Embryonic facial prominence (tissue), 1 donor: ENCODE measurements at regions not wholly inside any gene's neighbourhood (a gene's known extent, or its start where the extent isn't known, plus 50 kb on each side); places are given as distances from the start of the nearest gene placed in this dataset.

Experiments used
- DNase-seq: peaks from one replicate; pipeline ENCODE4 v3.0.0-alpha.2; 2016; ENCODE audit errors: extremely low spot score

DNA sequence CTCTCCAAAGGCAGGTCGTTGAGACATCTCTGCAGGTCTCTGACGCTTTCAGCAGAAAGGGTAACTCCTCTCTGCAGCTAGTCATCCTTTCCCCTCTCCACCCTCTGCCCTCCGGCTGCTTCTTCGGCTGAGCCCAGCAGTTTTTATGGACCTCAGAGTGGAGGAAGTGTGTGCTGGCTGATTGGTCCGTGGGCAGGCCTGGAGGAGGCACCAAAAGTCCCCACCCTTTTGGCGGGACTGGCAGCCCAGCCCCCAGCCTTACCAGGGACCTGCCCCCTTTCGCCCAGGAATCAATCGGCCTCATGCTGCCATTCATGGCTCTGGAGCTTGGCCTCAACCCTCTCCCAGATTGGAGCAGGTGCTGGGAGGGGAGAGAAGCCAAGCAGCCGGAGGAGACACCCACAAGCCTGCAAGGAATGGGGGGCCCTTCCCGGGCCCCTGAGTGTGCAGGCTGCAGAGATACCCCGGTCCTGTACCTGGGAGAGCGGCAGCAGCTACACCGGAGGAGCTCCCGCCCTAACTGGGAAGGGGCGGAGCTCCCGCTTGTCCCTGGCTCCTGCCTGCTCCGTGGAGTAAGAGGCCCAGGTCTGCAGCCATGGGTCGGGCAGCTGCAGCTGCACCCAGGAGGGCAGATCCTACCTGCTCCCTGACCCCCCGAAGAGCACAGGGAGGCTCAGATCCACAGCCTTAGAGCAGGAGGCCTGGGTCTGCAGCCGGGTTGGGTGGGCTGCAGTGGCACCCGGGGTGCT is 170.3 kb upstream of the SOX4 start:
- no peak for DNase-seq

DNA sequence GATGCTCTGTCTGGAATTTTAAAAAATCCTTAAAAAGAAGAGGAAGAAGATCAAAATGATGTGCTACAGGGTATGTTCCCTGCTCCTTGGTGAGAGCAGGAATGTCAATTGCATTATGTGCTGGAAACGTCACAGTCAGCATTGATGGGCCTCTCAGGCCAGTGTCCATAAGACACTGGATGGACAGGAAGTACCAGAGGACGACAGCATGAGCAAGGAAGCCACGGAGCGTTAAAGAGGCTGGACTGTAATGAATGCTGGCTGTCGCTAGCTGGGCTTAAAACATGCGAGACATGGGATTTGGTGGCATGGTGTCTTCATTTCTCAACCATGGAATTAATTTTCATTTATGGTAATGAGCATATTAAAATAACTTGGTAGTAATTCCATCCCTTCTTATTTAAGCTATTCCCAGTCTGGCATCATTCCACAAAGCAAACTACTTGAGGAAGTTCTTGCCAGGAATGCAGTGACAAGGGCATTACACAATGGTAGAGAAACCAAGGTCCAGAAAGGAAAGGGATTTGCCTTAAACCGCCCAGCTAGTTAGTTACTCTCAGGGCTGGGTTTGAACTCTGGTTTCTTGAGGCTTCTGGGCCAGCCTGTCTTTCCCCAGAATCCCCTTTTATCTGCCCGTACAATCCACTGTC is 166.6 kb upstream of the SOX4 start:
- DNase-seq: no peak

DNA sequence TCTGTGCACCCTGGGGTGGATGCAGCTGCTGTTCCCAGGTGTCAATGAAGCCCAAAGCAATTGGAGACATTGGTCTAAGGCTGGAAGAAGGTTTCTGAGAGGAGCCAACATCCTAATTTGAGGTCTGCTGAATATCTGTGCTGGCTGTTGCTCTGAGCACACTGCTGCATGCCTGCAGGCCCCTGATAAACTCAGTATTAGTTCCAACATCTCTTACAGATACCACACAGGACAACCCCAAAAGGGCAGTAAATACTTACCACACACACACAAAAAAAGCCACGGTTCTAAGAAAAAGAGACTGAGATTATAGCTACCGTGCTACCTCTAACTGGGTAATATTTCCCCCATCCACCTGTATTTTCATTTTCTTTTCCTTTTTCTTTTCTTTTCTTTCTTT is 164.3 kb upstream of the SOX4 start:
- no peak for DNase-seq

DNA sequence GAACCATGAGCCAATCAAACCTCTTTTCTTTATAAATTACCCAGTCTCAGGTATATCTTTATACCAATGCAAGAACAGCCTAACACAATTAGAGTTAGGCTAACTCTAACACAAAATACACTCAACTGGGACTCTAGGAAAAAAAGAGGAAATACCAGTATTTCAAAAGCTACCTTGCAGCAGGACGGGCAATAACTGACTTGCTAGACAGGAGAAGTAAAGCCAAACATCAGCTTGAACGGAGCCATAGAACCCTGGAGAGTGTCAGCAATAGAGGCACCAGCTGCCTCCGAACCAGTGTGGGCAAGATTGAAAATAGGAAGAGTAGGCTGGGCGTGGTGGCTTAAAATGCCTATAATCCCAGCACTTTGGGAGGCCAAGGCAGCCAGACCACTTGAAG is 162.0 kb upstream of the SOX4 start:
- DNase-seq: no peak

DNA sequence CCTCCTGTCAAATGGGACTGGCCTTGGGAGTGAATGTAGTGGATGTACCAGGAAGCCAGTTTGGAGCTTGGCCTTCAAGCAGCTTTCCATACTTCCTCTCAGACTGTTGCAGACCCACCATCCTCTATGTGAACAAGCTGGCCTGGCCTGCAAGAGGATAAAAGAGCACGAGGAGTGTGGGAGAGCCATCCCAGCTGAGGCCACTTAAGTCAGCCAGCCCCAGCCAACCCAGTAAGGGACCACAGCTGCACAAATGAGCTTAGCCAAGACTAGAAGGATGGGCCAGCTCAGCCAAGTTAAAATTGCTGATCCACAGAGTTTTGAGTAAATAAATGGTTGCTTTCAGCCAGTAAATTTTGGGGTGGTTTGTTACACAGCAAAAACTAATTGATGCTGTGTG is 156.9 kb upstream of the SOX4 start:
- DNase-seq: no peak

DNA sequence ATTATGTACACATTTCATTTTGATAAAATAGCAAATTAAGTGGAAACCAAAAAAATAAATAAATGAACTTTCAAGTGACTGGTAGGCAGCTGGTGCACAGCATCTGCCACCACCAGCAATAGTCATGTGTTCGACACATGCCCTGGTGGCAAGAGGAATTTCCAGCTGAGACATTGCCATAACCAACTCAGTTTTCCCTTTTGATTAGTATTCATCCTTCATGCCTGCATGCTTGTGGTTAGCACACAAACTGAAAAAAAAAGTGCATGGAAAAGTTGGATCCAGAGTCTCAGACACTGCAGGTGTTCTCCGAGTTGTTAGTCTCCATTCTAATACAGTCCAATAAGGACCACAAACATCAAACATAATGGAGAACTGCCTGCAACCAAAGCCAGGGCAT is 156.0 kb upstream of the SOX4 start:
- DNase-seq: no peak

DNA sequence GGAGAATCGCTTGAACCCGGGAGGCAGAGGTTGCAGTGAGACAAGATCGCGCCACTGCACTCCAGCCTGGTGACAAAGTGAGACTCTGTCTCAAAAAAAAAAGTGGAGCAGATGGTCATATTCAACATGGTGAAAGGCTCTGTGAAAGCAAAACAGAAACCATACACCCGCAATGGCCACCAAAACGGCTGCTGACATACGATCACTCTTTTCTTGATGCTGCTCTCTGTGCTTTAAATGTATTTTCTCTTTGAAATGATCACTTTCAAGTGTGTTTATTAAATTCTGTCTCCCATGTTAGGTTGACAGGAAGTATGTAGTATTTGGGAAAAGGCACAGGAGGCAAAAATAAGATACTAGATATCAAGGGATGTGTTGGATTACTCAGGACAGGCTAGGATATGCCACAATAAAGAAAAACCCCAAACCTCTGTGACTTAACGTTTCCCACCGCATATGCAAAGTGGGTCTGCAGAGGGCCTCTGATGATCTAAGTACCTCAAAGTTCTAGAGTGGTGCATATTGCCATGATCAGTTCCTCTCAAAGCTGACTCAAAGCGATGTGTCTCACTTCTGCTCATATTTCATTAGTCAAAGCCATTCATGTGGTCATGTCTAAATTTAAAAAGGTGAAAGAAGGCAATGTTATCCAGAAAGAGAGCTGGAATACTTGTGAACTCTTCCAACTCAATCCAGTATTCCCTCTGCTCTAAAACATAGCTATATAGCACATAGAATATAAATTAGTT is 155.1 kb upstream of the SOX4 start:
- DNase-seq: no peak

GRCh38 chr6:21438986-21439352 is 154.6 kb upstream of the SOX4 start:
- DNase-seq: no peak

DNA sequence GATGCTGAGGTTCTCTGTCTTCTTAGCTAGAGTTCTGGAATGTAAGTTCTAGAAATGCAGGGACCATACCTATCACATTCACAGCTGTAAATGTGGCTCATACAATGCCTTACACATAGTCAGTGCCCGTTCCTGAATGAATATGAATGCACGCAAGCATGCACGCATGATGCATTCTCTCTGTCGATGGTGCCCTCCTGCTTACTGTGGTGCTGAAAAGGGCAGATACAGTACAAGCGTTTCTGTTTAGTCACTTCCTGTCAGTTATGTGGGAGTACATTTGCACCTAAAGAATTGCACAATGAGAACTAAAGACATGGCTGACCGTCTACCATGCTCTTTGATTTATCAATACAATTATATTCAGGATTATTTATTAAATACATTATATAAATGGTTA is 152.2 kb upstream of the SOX4 start:
- DNase-seq: no peak

GRCh38 chr6:21442874-21443273 is 150.7 kb upstream of the SOX4 start:
- DNase-seq: no peak

DNA sequence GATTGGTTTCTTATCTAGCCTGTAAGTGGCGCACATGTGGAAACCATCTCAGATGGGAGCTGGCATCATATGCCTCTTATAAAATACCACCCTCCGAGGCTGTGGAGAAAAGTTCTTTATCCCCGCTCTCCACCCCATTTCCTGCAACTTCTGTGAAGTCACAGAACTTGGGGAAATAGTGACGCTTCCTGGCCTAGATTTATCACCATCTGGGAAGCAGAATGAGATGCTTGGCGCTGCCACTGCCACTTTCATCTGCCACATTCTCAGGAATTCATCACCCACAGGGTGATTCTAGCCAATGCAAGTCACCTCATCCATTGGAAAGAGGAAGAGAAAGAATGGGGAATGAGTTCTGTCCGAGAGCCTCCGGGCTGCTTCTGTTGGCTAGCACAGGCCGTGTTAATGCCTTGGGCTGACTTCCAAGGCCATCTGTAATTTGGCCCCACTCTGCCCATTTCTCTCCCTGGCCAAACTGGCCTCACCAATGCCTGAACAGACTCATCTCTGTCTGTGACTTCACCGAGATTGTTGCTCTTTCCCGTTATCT is 148.8 kb upstream of the SOX4 start:
- DNase-seq: no peak

GRCh38 chr6:21447987-21448386 is 145.6 kb upstream of the SOX4 start:
- DNase-seq: no peak

DNA sequence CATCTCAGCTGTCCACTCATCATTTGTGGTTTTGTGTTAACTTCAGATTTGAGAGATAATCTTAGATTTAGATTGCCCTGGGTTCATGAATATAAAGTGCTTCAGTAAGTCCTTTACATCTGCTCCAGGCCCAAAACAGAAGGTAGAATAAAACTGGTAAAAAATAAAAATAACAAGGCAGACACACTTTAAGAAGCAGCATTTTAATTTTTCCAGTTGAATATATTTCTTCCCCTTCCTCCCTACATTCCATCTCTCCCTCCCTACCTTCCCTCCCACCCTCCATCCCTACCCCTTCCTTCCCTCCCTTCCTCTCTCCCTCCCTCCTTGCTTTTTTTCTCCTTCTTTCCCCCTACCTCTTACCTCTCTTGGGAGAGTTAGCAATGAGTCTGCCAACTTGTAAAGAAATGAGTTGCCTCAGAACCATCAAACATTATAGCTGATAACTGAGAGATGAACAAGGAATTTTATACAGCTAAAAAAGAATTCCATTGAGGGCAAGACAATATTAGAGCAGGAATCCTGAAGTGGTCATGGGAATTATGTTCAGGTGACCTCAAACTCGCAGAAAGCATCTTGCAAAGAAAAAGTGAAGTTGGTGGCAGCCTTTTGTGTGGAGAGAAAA is 145.0 kb upstream of the SOX4 start:
- no peak for DNase-seq

DNA sequence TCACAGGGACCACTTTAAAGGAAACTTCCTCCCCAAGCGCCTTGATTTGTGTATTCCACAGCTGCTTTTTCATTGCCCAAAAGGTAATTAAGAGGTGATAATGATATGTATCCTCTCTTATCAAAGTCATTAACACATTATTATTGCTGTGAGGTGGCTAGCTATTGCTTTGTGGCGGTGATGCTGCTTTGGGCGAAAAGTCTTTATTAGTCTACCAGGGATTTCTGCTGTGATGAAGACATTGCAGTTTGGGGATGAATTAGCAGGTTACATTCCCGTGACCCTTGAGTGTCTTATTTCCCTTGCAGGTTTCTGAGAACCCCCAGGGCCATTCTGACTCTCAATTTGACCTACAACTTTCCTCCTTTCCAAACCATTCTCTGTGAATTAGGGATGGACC is 143.4 kb upstream of the SOX4 start:
- no peak for DNase-seq

DNA sequence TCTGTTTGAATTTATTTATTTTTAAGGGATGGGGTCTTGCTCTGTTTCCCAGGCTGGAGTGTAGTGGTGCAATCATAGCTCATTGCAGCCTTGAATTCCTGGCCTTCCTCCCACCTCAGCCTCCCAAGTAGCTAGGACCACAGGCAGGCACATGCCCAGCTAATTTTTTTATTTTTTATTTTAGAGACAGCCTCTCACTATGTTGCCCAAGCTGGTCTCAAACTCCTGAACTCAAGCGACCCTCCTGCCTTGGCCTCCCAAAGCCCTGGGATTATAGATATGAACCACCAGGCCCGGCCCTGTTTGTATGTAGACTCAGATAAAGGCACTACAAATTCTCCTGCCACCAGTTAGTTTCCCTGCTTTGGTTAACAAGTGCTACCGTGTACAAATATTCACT is 142.9 kb upstream of the SOX4 start:
- DNase-seq: no peak

DNA sequence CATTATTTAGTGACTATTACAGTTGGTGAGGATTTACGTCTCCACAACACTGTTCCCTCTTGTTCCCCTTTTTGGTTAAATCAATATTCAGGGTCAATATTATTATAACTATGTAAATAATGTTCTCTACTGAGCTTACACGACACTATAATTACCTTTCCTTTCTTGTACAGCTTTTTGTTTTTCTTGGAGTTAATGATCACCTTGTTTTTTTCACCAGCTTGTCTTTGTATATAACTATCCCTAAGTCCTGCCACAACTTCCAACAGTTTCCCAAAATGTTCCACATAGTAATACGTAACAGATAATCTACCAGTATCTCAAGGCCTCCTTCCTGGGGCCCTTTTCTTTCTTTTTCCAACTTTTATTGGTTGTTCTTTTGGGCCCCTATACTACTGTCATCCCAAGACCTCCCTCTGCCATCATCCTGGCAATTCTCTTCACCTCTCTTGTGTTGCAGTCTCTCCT is 142.0 kb upstream of the SOX4 start:
- no peak for DNase-seq

DNA sequence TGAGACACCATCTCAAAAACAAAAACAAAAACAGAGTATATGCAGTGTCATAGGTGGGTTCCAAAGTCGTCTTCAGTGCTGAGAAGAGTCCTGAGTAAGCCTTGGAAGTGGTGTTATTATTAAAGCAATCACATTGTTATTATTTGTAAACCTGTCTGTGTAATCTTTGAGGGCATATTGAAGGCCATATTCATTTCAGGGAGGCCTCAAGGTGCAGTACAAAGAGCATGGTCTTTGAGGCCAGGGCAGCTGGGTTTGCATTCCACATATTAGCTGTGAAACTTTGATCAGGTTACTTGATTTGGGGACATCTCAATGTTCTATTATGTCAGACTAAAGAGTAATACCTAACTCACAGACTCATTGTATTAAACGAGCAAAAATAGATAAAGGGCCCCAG is 139.3 kb upstream of the SOX4 start:
- no peak for DNase-seq

GRCh38 chr6:21455071-21455470 is 138.5 kb upstream of the SOX4 start:
- DNase-seq: no peak

GRCh38 chr6:21457647-21458046 is 135.9 kb upstream of the SOX4 start:
- DNase-seq: no peak

DNA sequence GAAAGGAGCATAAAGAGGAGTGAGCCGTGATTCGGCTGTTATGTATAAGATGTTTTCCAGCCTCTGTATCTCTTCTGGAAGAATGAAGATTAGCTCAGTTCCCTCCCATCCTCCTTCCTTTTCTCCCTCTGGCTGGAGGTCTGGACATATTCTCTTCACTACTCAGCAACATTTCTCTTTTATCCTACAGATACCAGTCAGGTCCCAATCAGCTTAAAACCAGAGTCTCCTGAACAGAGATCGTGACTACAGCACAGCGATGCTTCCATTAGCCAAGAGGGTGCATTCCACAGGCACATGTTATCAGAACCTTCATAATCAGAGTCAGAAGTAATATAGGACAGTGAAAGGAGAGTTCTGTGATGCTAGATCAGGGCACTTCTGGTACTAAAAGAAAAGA is 133.9 kb upstream of the SOX4 start:
- no peak for DNase-seq

GRCh38 chr6:21461844-21462518 is 131.6 kb upstream of the SOX4 start:
- no peak for DNase-seq

DNA sequence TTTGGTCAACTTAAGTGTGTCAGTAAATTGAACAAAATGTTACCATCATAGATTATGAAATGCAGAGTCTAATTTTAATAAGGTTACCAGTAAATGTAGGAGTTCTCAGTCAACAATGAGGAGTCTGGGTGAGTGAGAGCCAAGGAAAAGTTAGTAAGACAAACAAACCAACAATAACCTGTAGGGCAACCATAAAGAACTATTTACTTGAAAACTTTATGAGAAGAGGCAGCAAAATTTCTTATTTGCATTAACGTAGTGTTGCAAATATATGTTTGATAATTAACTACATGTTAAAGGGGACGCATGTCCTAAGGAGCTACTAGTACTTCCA is 131.1 kb upstream of the SOX4 start:
- DNase-seq: no peak
